Transverse colon (tissue), 4 donors: ENCODE measurements at regions not wholly inside any gene's neighbourhood (a gene's known extent, or its start where the extent isn't known, plus 50 kb on each side); places are given as distances from the start of the nearest gene placed in this dataset.

Source experiments
- DNase-seq: peaks from one replicate; pipeline ENCODE4 v3.0.0-alpha.2; 2019
- H3K27ac ChIP-seq, 4 donors: fragments of 200-600 bp; sonication (generic); 2 replicates each; pipeline ENCODE4 v1.5.1; 2016 to 2018; ENCODE audit warnings: inconsistent platforms in 4 of 4
- H3K27me3 ChIP-seq: fragments of 200-600 bp; sonication (generic); 2 replicates; pipeline ENCODE4 v1.5.1; 2017; ENCODE audit warnings: inconsistent platforms
- H3K36me3 ChIP-seq, 4 donors: fragments of 200-600 bp; sonication (generic); 2 replicates each; pipeline ENCODE4 v1.5.1; 2017 to 2019; ENCODE audit warnings: inconsistent platforms in 4 of 4
- H3K4me1 ChIP-seq, 4 donors: fragments of 200-600 bp; sonication (generic); 2 replicates each; pipeline ENCODE4 v1.5.1; 2017 to 2020; ENCODE audit warnings: inconsistent platforms in 4 of 4
- H3K4me3 ChIP-seq, 4 donors: fragments of 200-600 bp; sonication (generic); 1 replicate in 1 of 4; 2 replicates in 3 of 4; pipeline versions ENCODE4 v1.5.1 to v1.6.1; 2017 to 2019; ENCODE audit warnings: inconsistent platforms in 4 of 4
- H3K9me3 ChIP-seq, 2 donors: fragments of 200-600 bp; sonication (generic); 2 replicates each; pipeline ENCODE4 v1.5.1; 2017 to 2019; ENCODE audit warnings: inconsistent platforms in 2 of 2
- EP300 ChIP-seq: sonication (generic); formaldehyde crosslinking; IDR thresholded peaks from one replicate; pipeline ENCODE4 v1.6.1; 2017; ENCODE audit warnings: antibody characterized with exemption, low read depth
- POLR2A ChIP-seq: fragments of 450-650 bp; IDR thresholded peaks from one replicate; pipeline ENCODE4 v1.6.1; 2016; ENCODE audit warnings: antibody characterized with exemption, mild to moderate bottlenecking, moderate library complexity
- POLR2AphosphoS5 ChIP-seq, 3 donors: sonication (generic); formaldehyde crosslinking; IDR thresholded peaks; one replicate each; pipeline ENCODE4 v1.6.1; 2016; ENCODE audit warnings: antibody characterized with exemption in 3 of 3
- WGBS, 2 donors: methylation state at CpG; one replicate each; pipeline ENCODE4 v1.1.5; 2018; ENCODE audit warnings: low coverage in 1 of 2; 5-methylcytosine and 5-hydroxymethylcytosine counted together
- in situ Hi-C, 4 donors: fragments of 200-750 bp; cut with MboI; loops; one replicate each; pipeline versions ENCODE4 v1.15.0 to v1.15.1; 2017; ENCODE audit warnings: low sequenced_read_pairs in 3 of 4, low pct_ligation_motif_present in 1 of 4, low pct_unique_long_range_greater_than_20kb in 1 of 4
- intact Hi-C: fragments of 100-400 bp; cut with DNase I; formaldehyde crosslinking; loops from one replicate; pipeline ENCODE4 v1.15.1; 2023; ENCODE audit warnings: low total_unique reads
- TF ChIP-seq, protein P1 (sequence below), 5 experiments: fragments of 200-600 bp in 3 of 5; fragments of 450-650 bp in 2 of 5; sonication (generic) in 3 of 5; IDR thresholded peaks; 1 replicate in 2 of 5; 2 replicates in 3 of 5; pipeline ENCODE4 v1.5.1; 2016 to 2017; ENCODE audit warnings: antibody characterized with exemption in 5 of 5, inconsistent platforms in 3 of 5, mild to moderate bottlenecking in 2 of 5, moderate library complexity in 1 of 5

DNA sequence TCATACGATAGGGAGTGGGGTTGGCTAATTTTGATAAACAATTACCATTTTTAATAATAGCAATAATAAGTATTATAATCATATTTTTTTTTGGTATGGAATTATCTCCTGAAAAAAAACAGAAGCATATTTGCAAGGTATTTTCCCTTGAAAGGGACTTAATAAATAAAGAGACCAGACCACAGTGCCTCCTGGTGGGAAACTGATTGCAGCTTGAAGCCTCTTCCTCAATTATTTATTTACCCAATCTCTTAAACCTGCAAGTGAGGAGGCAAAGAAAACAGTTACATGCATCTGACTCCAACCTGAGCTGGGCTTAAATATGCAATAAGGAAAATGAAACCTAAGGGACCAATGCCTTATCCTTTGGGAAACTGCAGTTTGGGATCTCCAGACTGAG lies 388.1 kb upstream of the ACO1 start:
- Histone ChIP-seq H3K27me3 (no peaks in the 10 kb centered on the region), H3K4me1 (no peaks in the 10 kb centered on the region), H3K4me3 (no peak overlapping the region), H3K27ac (no peak overlapping the region), H3K36me3 (no peaks in the 10 kb centered on the region), H3K9me3 (no peaks in the 10 kb centered on the region)
- in situ Hi-C loops, result no loop called here
- no peak for DNase-seq
- WGBS, 2 donors, result 79 to 92% methylated on average over 1 of the region's 1 CpG
- intact Hi-C loops, result no loop called here
- TF ChIP-seq, protein P1, sequence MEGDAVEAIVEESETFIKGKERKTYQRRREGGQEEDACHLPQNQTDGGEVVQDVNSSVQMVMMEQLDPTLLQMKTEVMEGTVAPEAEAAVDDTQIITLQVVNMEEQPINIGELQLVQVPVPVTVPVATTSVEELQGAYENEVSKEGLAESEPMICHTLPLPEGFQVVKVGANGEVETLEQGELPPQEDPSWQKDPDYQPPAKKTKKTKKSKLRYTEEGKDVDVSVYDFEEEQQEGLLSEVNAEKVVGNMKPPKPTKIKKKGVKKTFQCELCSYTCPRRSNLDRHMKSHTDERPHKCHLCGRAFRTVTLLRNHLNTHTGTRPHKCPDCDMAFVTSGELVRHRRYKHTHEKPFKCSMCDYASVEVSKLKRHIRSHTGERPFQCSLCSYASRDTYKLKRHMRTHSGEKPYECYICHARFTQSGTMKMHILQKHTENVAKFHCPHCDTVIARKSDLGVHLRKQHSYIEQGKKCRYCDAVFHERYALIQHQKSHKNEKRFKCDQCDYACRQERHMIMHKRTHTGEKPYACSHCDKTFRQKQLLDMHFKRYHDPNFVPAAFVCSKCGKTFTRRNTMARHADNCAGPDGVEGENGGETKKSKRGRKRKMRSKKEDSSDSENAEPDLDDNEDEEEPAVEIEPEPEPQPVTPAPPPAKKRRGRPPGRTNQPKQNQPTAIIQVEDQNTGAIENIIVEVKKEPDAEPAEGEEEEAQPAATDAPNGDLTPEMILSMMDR (IDR thresholded peaks at IDR 0.05), result no peak
- no peak for TF ChIP-seq EP300
- TF ChIP-seq POLR2AphosphoS5 (IDR thresholded peaks at IDR 0.05), result no peak
- TF ChIP-seq POLR2A, result no peak

DNA sequence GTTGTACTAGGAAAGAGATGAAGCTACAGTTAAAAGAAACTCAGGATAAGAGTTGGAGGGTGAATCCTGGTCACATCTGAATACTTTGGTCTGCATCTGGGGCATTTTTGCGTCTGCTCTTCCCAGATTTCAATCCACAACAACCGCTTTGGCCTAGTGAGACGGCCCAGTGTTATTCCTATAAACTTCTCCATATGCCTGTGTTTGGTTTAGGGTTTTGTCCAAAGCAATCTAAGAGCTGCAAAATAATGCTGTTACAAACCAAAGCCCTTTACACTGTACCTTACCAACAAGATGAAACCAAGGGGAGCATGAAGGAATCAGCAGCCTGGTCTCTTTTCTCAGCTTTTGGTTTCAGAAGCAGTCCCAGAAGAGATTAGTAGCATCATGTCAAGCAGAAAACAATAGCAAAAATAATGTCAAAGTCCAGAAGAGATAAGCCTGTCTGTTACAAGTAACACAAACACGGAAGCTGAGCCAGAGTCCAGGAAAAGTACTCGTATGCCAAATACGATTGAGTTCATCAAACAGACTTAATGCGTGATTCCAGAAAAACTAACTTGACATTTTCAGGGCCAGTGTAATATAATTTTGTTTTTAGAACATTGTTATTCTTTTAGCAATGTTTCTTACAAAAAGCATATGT lies 379.9 kb upstream of the ACO1 start:
- TF ChIP-seq EP300 (no peak), POLR2AphosphoS5 (IDR thresholded peaks at IDR 0.05) (no peak), POLR2A (no peak)
- TF ChIP-seq, protein P1 (IDR thresholded peaks at IDR 0.05), result no peak
- WGBS, 2 donors, result 34 to 52% methylated on average over 6 to 7 of the region's 7 CpGs
- in situ Hi-C loops, result no loop called here
- intact Hi-C loops, result no loop called here
- Histone ChIP-seq H3K4me3 (no peak overlapping the region), H3K4me1 (peaks cover 0 to 4% (median 0%) of the 10 kb centered on the region in 4 donors), H3K9me3 (no peaks in the 10 kb centered on the region), H3K27ac (no peak overlapping the region), H3K36me3 (no peaks in the 10 kb centered on the region), H3K27me3 (no peaks in the 10 kb centered on the region)
- DNase-seq, result no peak

DNA sequence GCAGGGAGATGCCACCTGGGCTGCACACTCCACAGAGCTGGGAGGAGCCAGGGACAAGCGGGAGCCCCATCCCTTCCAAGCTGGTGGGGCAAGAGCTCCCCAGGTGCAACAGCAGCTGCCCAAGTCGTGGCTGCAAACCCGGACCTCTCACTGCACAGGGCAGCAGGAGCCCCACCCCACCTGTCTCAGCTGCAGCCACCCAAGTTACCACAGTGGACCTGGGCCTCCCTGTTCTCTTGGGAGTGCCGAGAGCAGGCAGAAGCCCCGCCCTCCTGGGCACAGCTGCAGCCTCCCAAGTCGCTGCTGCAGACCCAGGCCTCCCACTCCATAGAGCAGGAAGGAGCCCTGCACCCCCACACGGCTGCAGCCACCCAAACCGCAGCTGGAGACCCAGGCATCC lies 374.1 kb upstream of the ACO1 start:
- no peak for DNase-seq
- 79% methylated on average over 8 of the region's 8 CpGs; no CpG with 5 or more reads in 1 of the 2 donors for WGBS, 2 donors
- Histone ChIP-seq H3K4me3 (no peak overlapping the region), H3K36me3 (no peaks in the 10 kb centered on the region), H3K27ac (no peak overlapping the region), H3K9me3 (no peaks in the 10 kb centered on the region), H3K27me3 (no peaks in the 10 kb centered on the region), H3K4me1 (no peaks in the 10 kb centered on the region)
- intact Hi-C loops, result no loop called here
- in situ Hi-C loops, result no loop called here
- no peak for TF ChIP-seq POLR2AphosphoS5 (IDR thresholded peaks at IDR 0.05)
- TF ChIP-seq, protein P1 (IDR thresholded peaks at IDR 0.05), result no peak
- TF ChIP-seq POLR2A, result no peak
- no peak for TF ChIP-seq EP300

DNA sequence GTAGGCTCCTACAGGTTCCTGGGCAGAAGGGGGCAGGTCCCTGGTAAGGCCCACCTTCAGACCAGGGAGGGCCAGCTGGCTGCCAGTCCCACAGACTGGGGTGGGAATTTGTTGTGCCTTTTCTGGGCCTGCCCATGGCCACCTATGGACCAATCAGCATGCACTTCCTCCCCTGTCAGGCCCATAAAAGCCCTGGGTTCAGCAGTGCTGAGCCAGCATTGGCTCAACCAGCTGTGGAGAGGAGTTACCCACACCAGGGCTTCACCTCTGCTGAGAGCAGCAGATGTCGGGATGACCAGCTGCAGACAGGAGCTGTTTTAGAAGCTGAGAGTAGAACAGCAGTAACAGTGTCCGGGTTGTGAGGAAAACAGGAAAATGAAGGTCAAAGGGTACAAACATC lies 373.4 kb upstream of the ACO1 start:
- WGBS, 2 donors, result 40 to 73% methylated on average over 1 to 2 of the region's 2 CpGs
- intact Hi-C loops (no loop called here), in situ Hi-C loops (no loop called here)

More for the DNA sequence above, 373.4 kb upstream of the ACO1 start:
- Histone ChIP-seq H3K4me1 (no peaks in the 10 kb centered on the region), H3K27ac (no peak overlapping the region), H3K27me3 (no peaks in the 10 kb centered on the region), H3K36me3 (no peaks in the 10 kb centered on the region), H3K4me3 (no peak overlapping the region), H3K9me3 (no peaks in the 10 kb centered on the region)
- TF ChIP-seq POLR2AphosphoS5 (IDR thresholded peaks at IDR 0.05) (no peak), POLR2A (no peak), EP300 (no peak)
- TF ChIP-seq, protein P1 (IDR thresholded peaks at IDR 0.05), result no peak
- no peak for DNase-seq
